ENCODE measurements at regions not wholly inside any gene's neighbourhood (a gene's known extent, or its start where the extent isn't known, plus 50 kb on each side); places are given as distances from the start of the nearest gene placed in this dataset.

DNA sequence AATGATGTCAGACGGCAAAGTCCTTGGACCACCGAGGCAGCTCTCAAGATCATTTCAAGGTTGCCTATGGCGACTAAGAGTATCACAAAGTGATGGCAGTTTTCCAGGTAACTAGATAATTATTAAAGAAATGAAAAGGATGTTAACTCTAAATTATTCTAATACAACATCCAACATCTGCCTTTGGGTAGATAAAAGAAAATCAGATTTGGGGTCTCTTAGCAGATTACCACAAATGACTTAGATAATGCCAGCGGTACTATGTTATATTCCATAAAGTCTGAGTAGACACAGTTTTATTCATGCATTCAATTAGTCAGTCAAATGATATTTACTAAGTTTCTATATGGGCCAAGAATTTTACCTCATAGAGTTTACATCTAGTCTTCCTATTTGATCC lies 441.3 kb downstream of the NEBL start:
- peaks cover 3% of the 10 kb centered on the region for H3K4me1 Mint-ChIP-seq (ENCODE audit: low read depth)

DNA sequence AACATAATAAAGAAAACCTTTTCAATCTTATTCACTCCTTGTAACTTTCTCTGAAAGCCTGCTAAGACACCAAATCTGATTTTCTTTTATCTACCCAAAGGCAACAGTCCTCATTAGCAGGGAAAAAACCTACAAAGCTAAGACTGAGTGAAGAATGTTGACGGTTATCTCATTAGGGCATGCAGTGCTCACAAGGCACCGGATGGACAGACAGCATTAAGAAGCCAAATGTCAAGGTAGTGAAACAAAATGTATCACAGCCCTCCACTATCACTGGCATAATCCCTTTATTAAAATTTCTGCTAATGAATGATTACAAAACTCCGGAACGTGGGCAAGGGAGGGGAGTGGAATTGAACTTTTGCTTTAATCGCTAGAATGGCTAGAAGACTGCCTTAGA lies 442.8 kb downstream of the NEBL start:
- TF ChIP-seq, protein P1, sequence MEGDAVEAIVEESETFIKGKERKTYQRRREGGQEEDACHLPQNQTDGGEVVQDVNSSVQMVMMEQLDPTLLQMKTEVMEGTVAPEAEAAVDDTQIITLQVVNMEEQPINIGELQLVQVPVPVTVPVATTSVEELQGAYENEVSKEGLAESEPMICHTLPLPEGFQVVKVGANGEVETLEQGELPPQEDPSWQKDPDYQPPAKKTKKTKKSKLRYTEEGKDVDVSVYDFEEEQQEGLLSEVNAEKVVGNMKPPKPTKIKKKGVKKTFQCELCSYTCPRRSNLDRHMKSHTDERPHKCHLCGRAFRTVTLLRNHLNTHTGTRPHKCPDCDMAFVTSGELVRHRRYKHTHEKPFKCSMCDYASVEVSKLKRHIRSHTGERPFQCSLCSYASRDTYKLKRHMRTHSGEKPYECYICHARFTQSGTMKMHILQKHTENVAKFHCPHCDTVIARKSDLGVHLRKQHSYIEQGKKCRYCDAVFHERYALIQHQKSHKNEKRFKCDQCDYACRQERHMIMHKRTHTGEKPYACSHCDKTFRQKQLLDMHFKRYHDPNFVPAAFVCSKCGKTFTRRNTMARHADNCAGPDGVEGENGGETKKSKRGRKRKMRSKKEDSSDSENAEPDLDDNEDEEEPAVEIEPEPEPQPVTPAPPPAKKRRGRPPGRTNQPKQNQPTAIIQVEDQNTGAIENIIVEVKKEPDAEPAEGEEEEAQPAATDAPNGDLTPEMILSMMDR (IDR thresholded peaks at IDR 0.05; ENCODE audit: unreplicated experiment): no peak
- no peak overlapping the region for H3K4me3 Mint-ChIP-seq (ENCODE audit: low read depth)
- no peaks in the 10 kb centered on the region for H3K27me3 Mint-ChIP-seq
- H3K4me1 Mint-ChIP-seq (ENCODE audit: low read depth): peaks cover 3% of the 10 kb centered on the region
- DNase-seq (ENCODE audit: low spot score, unreplicated experiment): no peak
- no peak overlapping the region for H3K27ac Mint-ChIP-seq
- no peaks in the 10 kb centered on the region for H3K36me3 Mint-ChIP-seq (ENCODE audit: insufficient read depth)
- no peaks in the 10 kb centered on the region for H3K9me3 Mint-ChIP-seq (ENCODE audit: low read depth)

More for the DNA sequence above, 441.3 kb downstream of the NEBL start:
- H3K27ac Mint-ChIP-seq: no peak overlapping the region
- peaks cover 4% of the 10 kb centered on the region for H3K9me3 Mint-ChIP-seq (ENCODE audit: low read depth)
- no peaks in the 10 kb centered on the region for H3K27me3 Mint-ChIP-seq
- H3K36me3 Mint-ChIP-seq (ENCODE audit: insufficient read depth): no peaks in the 10 kb centered on the region
- DNase-seq (ENCODE audit: low spot score, unreplicated experiment): no peak
- TF ChIP-seq, protein P1 (IDR thresholded peaks at IDR 0.05; ENCODE audit: unreplicated experiment): no peak
- H3K4me3 Mint-ChIP-seq (ENCODE audit: low read depth): no peak overlapping the region

DNA sequence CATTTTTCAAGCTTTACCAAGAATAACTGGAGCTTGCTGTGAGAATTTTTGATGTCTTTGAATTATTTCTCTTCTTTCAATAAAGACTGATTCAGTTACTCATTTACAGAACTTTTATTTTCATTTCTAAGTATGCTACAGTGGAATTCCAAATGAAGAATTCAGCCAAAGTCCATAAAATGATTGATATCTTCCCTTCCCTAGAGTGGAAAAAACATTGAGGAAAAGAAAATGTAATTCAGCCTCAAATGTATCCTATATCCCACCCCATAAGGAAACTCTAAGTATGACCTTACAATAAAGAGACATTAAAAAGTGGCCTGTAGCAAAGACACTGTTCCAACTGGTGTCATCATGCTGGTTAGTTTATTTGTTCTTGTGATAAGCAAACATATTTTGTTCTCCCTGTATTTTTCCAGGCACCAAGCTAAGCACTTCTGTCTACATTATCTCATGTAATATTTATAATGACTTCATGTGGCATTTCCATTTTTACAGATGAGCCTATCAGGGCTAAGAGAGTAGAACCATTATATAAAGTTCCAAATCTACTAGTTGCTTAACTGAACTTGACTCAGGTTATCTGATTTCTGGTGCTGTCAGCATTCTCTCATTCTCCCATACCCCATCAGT lies 450.4 kb downstream of the NEBL start:
- TF ChIP-seq, protein P1 (IDR thresholded peaks at IDR 0.05; ENCODE audit: unreplicated experiment): no peak
- Mint-ChIP-seq H3K9me3 (ENCODE audit: low read depth) (no peaks in the 10 kb centered on the region), H3K27ac (no peak overlapping the region), H3K27me3 (no peaks in the 10 kb centered on the region), H3K36me3 (ENCODE audit: insufficient read depth) (no peaks in the 10 kb centered on the region), H3K4me1 (ENCODE audit: low read depth) (peaks cover 2% of the 10 kb centered on the region), H3K4me3 (ENCODE audit: low read depth) (no peak overlapping the region)
- DNase-seq (ENCODE audit: low spot score, unreplicated experiment): no peak

DNA sequence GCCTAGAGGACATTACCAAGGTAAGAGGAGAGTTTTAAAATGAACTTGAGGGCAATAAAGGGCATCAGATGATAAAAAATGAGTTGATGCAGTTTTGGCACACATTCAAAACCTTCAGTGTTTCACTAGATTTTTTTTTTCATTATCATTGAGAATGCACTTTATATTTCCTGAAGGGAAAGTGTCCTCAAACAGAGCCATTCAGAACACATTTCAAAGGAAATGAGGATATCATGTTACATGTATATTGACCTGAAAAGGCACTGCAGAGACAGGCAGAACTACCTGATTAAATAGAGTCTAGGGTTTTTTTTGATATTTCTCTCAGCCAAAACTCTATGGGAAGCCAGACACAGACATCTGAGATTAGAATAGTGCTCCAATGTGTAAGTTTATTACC lies 454.0 kb downstream of the NEBL start:
- TF ChIP-seq, protein P1 (IDR thresholded peaks at IDR 0.05; ENCODE audit: unreplicated experiment): no peak
- DNase-seq (ENCODE audit: low spot score, unreplicated experiment): no peak
- Mint-ChIP-seq H3K4me1 (ENCODE audit: low read depth) (peaks cover 2% of the 10 kb centered on the region), H3K36me3 (ENCODE audit: insufficient read depth) (no peaks in the 10 kb centered on the region), H3K27ac (no peak overlapping the region), H3K27me3 (no peaks in the 10 kb centered on the region), H3K9me3 (ENCODE audit: low read depth) (peaks cover 26% of the 10 kb centered on the region), H3K4me3 (ENCODE audit: low read depth) (no peak overlapping the region)

DNA sequence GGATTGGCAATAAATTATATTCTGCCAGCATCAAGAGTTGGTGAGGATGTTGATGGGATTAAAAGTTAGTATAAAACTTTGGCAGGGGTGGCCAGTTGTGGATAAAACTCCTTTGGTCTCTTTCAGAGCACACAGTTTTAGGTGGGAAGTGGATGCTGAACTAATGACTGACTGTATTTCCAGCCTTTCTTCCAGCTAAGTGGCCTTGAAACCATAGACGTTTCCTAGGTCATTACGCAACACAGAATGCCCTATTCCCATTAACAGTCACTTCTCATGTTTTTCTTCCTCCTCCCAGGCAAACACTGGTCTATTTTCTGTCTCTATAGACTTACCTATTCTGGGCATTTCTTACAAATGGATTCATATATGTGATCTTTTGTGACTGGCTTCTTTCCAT lies 467.4 kb downstream of the NEBL start:
- TF ChIP-seq, protein P1 (IDR thresholded peaks at IDR 0.05; ENCODE audit: unreplicated experiment): no peak
- Mint-ChIP-seq H3K4me3 (ENCODE audit: low read depth) (no peak overlapping the region), H3K36me3 (ENCODE audit: insufficient read depth) (peaks cover 4% of the 10 kb centered on the region), H3K27me3 (no peaks in the 10 kb centered on the region), H3K9me3 (ENCODE audit: low read depth) (peaks cover 12% of the 10 kb centered on the region), H3K27ac (no peak overlapping the region), H3K4me1 (ENCODE audit: low read depth) (no peaks in the 10 kb centered on the region)
- DNase-seq (ENCODE audit: low spot score, unreplicated experiment): no peak
